CD4-positive, alpha-beta memory T cell (primary cell): ENCODE measurements at regions not wholly inside any gene's neighbourhood (a gene's known extent, or its start where the extent isn't known, plus 50 kb on each side); places are given as distances from the start of the nearest gene placed in this dataset.

Experiments
- CTCF ChIA-PET: fragments of 350-600 bp; sonication (Branson Sonifier 250); formaldehyde crosslinking; loops from one replicate; lab custom pipeline; 2021; ENCODE audit warnings: inconsistent platforms; ENCODE audit not compliant: partially characterized antibody; lab: Charles Lee
- POLR2A ChIA-PET: fragments of 350-600 bp; sonication (Branson Sonifier 250); formaldehyde crosslinking; loops from one replicate; lab custom pipeline; 2021; ENCODE audit not compliant: partially characterized antibody; lab: Charles Lee
- DNase-seq, 5 donors: peaks; one replicate each; pipeline versions ENCODE4 v3.0.0 to v3.0.0-alpha.2; 2020 to 2022; ENCODE audit warnings: mixed read lengths in 1 of 5
- H3K27ac ChIP-seq: one replicate; pipeline ENCODE4 v1.7.0; 2013; ENCODE audit warnings: low read depth, low read length
- H3K27me3 ChIP-seq: 2 replicates; pipeline ENCODE4 v1.7.0; 2013; ENCODE audit warnings: mild to moderate bottlenecking, low read length, moderate library complexity; ENCODE audit not compliant: insufficient read depth
- H3K36me3 ChIP-seq: 2 replicates; pipeline ENCODE4 v1.7.0; 2013; ENCODE audit warnings: mild to moderate bottlenecking, low read length, moderate library complexity; ENCODE audit not compliant: insufficient read depth
- H3K4me1 ChIP-seq: 2 replicates; pipeline ENCODE4 v1.7.0; 2013; ENCODE audit warnings: mild to moderate bottlenecking, low read length, moderate library complexity; ENCODE audit not compliant: insufficient read depth
- H3K4me3 ChIP-seq, 2 donors: one replicate each; pipeline ENCODE4 v1.7.0; 2013; ENCODE audit warnings: low read length in 2 of 2, mild to moderate bottlenecking in 1 of 2
- H3K9me3 ChIP-seq, 2 donors: one replicate each; pipeline ENCODE4 v1.7.0; 2013; ENCODE audit warnings: low read length in 2 of 2, control low read depth in 1 of 2; ENCODE audit not compliant: control insufficient read depth in 1 of 2
- H3K27ac Mint-ChIP-seq, 7 donors: one replicate each; pipeline ENCODE4 v1.8.0; 2020 to 2021; ENCODE audit warnings: mixed read lengths in 7 of 7, mild to moderate bottlenecking in 6 of 7, inconsistent platforms in 3 of 7, moderate library complexity in 3 of 7
- H3K27me3 Mint-ChIP-seq, 2 donors: one replicate each; pipeline ENCODE4 v1.8.0; 2020 to 2021; ENCODE audit warnings: mixed read lengths in 2 of 2
- H3K36me3 Mint-ChIP-seq, 2 donors: one replicate each; pipeline ENCODE4 v1.8.0; 2020 to 2021; ENCODE audit warnings: mixed read lengths in 2 of 2, inconsistent platforms in 1 of 2, mild to moderate bottlenecking in 1 of 2
- H3K4me1 Mint-ChIP-seq, 4 donors: one replicate each; pipeline ENCODE4 v1.8.0; 2020 to 2021; ENCODE audit warnings: mixed read lengths in 4 of 4, mild to moderate bottlenecking in 1 of 4
- H3K4me3 Mint-ChIP-seq, 8 donors: one replicate each; pipeline ENCODE4 v1.8.0; 2020 to 2021; ENCODE audit warnings: mixed read lengths in 8 of 8, mild to moderate bottlenecking in 7 of 8, moderate library complexity in 6 of 8, inconsistent platforms in 3 of 8
- H3K9me3 Mint-ChIP-seq, 8 donors: one replicate each; pipeline ENCODE4 v1.8.0; 2020 to 2021; ENCODE audit warnings: mixed read lengths in 8 of 8, mild to moderate bottlenecking in 5 of 8, inconsistent platforms in 3 of 8, moderate library complexity in 1 of 8
- intact Hi-C: fragments of 100-400 bp; cut with micrococcal nuclease; formaldehyde crosslinking; loops from one replicate; pipeline ENCODE4 v1.15.1; 2023

- CTCF ChIA-PET = interaction anchor here (1.5 kb wide), 1 partner anchor 168 kb away, joined by 3 read pairs; no protein-coding TSS in a partner anchor
- Mint-ChIP-seq H3K4me1 (peaks cover 48 to 77% (median 63%) of the 10 kb centered on the region in 4 donors), H3K4me3 (peak overlapping the region in 7 of 8 donors; percentile 36 to 87 (median 70)), H3K27me3 (no peaks in the 10 kb centered on the region), H3K9me3 (peaks cover 0 to 2% (median 0%) of the 10 kb centered on the region in 8 donors), H3K27ac (peak overlapping the region; percentile 2 to 78 (median 61)), H3K36me3 (no peaks in the 10 kb centered on the region)
- no peaks in the 10 kb centered on the region for H3K36me3 ChIP-seq
- POLR2A ChIA-PET = interaction anchor here (1.1 to 2.0 kb wide), 4 partner anchors 9 to 202 kb away, joined by 3 to 10 read pairs (median 4); no protein-coding TSS in a partner anchor
- H3K27me3 ChIP-seq = no peaks in the 10 kb centered on the region
- H3K9me3 ChIP-seq = no peaks in the 10 kb centered on the region
- DNase-seq = no peak
- H3K4me3 ChIP-seq = no peak overlapping the region
- intact Hi-C loops = loop anchor here (1.0 to 10.0 kb wide), 5 partner anchors 8 to 405 kb away; partner anchors contain the start of gene ACVR2A
- H3K4me1 ChIP-seq = peaks cover 52% of the 10 kb centered on the region
- peak overlapping the region; percentile 5 for H3K27ac ChIP-seq
Observed at GRCh38 chr2:147499785-147500184, 345.0 kb upstream of the ACVR2A start.

- H3K27me3 ChIP-seq = no peaks in the 10 kb centered on the region
- Mint-ChIP-seq H3K4me1 (peaks cover 38 to 63% (median 49%) of the 10 kb centered on the region in 4 donors), H3K9me3 (peaks cover 0 to 5% (median 0%) of the 10 kb centered on the region in 8 donors), H3K27ac (no peak overlapping the region), H3K36me3 (no peaks in the 10 kb centered on the region), H3K27me3 (no peaks in the 10 kb centered on the region), H3K4me3 (no peak overlapping the region)
- ChIA-PET POLR2A (no interaction called here), CTCF (no interaction called here)
- peaks cover 41% of the 10 kb centered on the region for H3K4me1 ChIP-seq
- DNase-seq = no peak
- H3K36me3 ChIP-seq = no peaks in the 10 kb centered on the region
- H3K4me3 ChIP-seq = no peak overlapping the region
- H3K27ac ChIP-seq = no peak overlapping the region
- intact Hi-C loops = loop anchor here (5.0 to 10.0 kb wide), 3 partner anchors 167 to 409 kb away; partner anchors contain the start of gene ACVR2A
- H3K9me3 ChIP-seq = no peaks in the 10 kb centered on the region
Observed at GRCh38 chr2:147495734-147496133, 349.1 kb upstream of the ACVR2A start.

- no peaks in the 10 kb centered on the region for H3K36me3 Mint-ChIP-seq
- POLR2A ChIA-PET = no interaction called here
- DNase-seq = no peak
- CTCF ChIA-PET = no interaction called here
- Histone ChIP-seq H3K9me3 (no peaks in the 10 kb centered on the region), H3K27me3 (no peaks in the 10 kb centered on the region), H3K4me1 (peaks cover 42% of the 10 kb centered on the region), H3K27ac (no peak overlapping the region), H3K4me3 (no peak overlapping the region), H3K36me3 (no peaks in the 10 kb centered on the region)
- H3K27ac Mint-ChIP-seq = no peak overlapping the region
- peaks cover 0 to 5% (median 0%) of the 10 kb centered on the region in 8 donors for H3K9me3 Mint-ChIP-seq
- peaks cover 33 to 55% (median 44%) of the 10 kb centered on the region in 4 donors for H3K4me1 Mint-ChIP-seq
- no peaks in the 10 kb centered on the region for H3K27me3 Mint-ChIP-seq
- H3K4me3 Mint-ChIP-seq = no peak overlapping the region
- intact Hi-C loops = loop anchor here (10.0 kb wide), 2 partner anchors 352 to 412 kb away; partner anchors contain the start of gene ACVR2A
Observed at GRCh38 chr2:147492471-147492870, 352.4 kb upstream of the ACVR2A start.

GRCh38 chr2:147491506-147491905 lies 353.3 kb upstream of the ACVR2A start:
- Mint-ChIP-seq H3K27me3 (no peaks in the 10 kb centered on the region), H3K4me1 (peaks cover 29 to 46% (median 36%) of the 10 kb centered on the region in 4 donors), H3K27ac (peak overlapping the region in 3 of 7 donors; percentile 3 to 75 (median 17)), H3K36me3 (no peaks in the 10 kb centered on the region), H3K4me3 (peak overlapping the region in 2 of 8 donors; percentile 51 to 79), H3K9me3 (peaks cover 0 to 5% (median 0%) of the 10 kb centered on the region in 8 donors)
- Histone ChIP-seq H3K4me1 (peaks cover 35% of the 10 kb centered on the region), H3K27me3 (no peaks in the 10 kb centered on the region), H3K36me3 (no peaks in the 10 kb centered on the region), H3K4me3 (no peak overlapping the region), H3K27ac (no peak overlapping the region), H3K9me3 (no peaks in the 10 kb centered on the region)
- POLR2A ChIA-PET = interaction anchor here (1.1 to 1.6 kb wide), 2 partner anchors 9 to 20 kb away, joined by 3 to 5 read pairs; no protein-coding TSS in a partner anchor
- CTCF ChIA-PET = no interaction called here
- no peak for DNase-seq
- intact Hi-C loops = loop anchor here (1.0 to 10.0 kb wide), 3 partner anchors 9 to 413 kb away; partner anchors contain the start of gene ACVR2A

GRCh38 chr2:147490401-147491261 lies 354.2 kb upstream of the ACVR2A start:
- H3K9me3 Mint-ChIP-seq = peaks cover 0 to 5% (median 0%) of the 10 kb centered on the region in 8 donors
- no peak overlapping the region for H3K4me3 ChIP-seq
- no peaks in the 10 kb centered on the region for H3K27me3 Mint-ChIP-seq
- peak overlapping the region; percentile 3 to 85 (median 75) for H3K27ac Mint-ChIP-seq
- intact Hi-C loops = loop anchor here (1.0 to 10.0 kb wide), 3 partner anchors 10 to 414 kb away; partner anchors contain the start of gene ACVR2A
- H3K4me1 ChIP-seq = peaks cover 35% of the 10 kb centered on the region
- ChIA-PET POLR2A (interaction anchor here (0.6 to 1.6 kb wide), 5 partner anchors 9 to 353 kb away, joined by 3 to 7 read pairs (median 3); no protein-coding TSS in a partner anchor), CTCF (interaction anchor here (1.4 kb wide), 1 partner anchor 353 kb away, joined by 3 read pairs; no protein-coding TSS in a partner anchor)
- peak in 4 of 5 donors; percentile 33 to 44 (median 40) for DNase-seq
- peak overlapping the region; percentile 1 to 84 (median 74) for H3K4me3 Mint-ChIP-seq
- H3K27me3 ChIP-seq = no peaks in the 10 kb centered on the region
- H3K36me3 Mint-ChIP-seq = no peaks in the 10 kb centered on the region
- no peaks in the 10 kb centered on the region for H3K36me3 ChIP-seq
- no peaks in the 10 kb centered on the region for H3K9me3 ChIP-seq
- no peak overlapping the region for H3K27ac ChIP-seq
- H3K4me1 Mint-ChIP-seq = peaks cover 28 to 46% (median 36%) of the 10 kb centered on the region in 4 donors

GRCh38 chr2:147488472-147488871 lies 356.4 kb upstream of the ACVR2A start:
- no peaks in the 10 kb centered on the region for H3K9me3 Mint-ChIP-seq
- H3K4me1 ChIP-seq = peaks cover 35% of the 10 kb centered on the region
- POLR2A ChIA-PET = no interaction called here
- H3K9me3 ChIP-seq = no peaks in the 10 kb centered on the region
- CTCF ChIA-PET = no interaction called here
- no peaks in the 10 kb centered on the region for H3K27me3 Mint-ChIP-seq
- intact Hi-C loops = loop anchor here (5.0 kb wide), 1 partner anchor 41 kb away; no protein-coding TSS in a partner anchor
- no peak overlapping the region for H3K27ac ChIP-seq
- no peaks in the 10 kb centered on the region for H3K27me3 ChIP-seq
- H3K4me3 Mint-ChIP-seq = peak overlapping the region in 1 of 8 donors; percentile 3
- H3K36me3 ChIP-seq = no peaks in the 10 kb centered on the region
- H3K27ac Mint-ChIP-seq = no peak overlapping the region
- no peak overlapping the region for H3K4me3 ChIP-seq
- H3K4me1 Mint-ChIP-seq = peaks cover 27 to 51% (median 30%) of the 10 kb centered on the region in 4 donors
- no peak for DNase-seq
- H3K36me3 Mint-ChIP-seq = no peaks in the 10 kb centered on the region

GRCh38 chr2:147487978-147488289 lies 356.9 kb upstream of the ACVR2A start:
- Histone ChIP-seq H3K4me3 (no peak overlapping the region), H3K36me3 (no peaks in the 10 kb centered on the region), H3K4me1 (peaks cover 36% of the 10 kb centered on the region), H3K27me3 (no peaks in the 10 kb centered on the region), H3K27ac (no peak overlapping the region), H3K9me3 (no peaks in the 10 kb centered on the region)
- ChIA-PET POLR2A (no interaction called here), CTCF (no interaction called here)
- H3K27me3 Mint-ChIP-seq = no peaks in the 10 kb centered on the region
- H3K27ac Mint-ChIP-seq = no peak overlapping the region
- H3K9me3 Mint-ChIP-seq = no peaks in the 10 kb centered on the region
- H3K4me1 Mint-ChIP-seq = peaks cover 27 to 49% (median 30%) of the 10 kb centered on the region in 4 donors
- H3K4me3 Mint-ChIP-seq = no peak overlapping the region
- no peak for DNase-seq
- intact Hi-C loops = loop anchor here (5.0 kb wide), 1 partner anchor 41 kb away; no protein-coding TSS in a partner anchor
- no peaks in the 10 kb centered on the region for H3K36me3 Mint-ChIP-seq
